ENCODE measurements at regions not wholly inside any gene's neighbourhood (a gene's known extent, or its start where the extent isn't known, plus 50 kb on each side); places are given as distances from the start of the nearest gene placed in this dataset.
A peak's percentile ranks its signal among the peaks of the same experiment; 100 is the strongest.
"Not testable (repeated sequence)": the region's sequence is repeated elsewhere in the genome, so short reads cannot be mapped to it uniquely, and the experiment has no call there.

DNA sequence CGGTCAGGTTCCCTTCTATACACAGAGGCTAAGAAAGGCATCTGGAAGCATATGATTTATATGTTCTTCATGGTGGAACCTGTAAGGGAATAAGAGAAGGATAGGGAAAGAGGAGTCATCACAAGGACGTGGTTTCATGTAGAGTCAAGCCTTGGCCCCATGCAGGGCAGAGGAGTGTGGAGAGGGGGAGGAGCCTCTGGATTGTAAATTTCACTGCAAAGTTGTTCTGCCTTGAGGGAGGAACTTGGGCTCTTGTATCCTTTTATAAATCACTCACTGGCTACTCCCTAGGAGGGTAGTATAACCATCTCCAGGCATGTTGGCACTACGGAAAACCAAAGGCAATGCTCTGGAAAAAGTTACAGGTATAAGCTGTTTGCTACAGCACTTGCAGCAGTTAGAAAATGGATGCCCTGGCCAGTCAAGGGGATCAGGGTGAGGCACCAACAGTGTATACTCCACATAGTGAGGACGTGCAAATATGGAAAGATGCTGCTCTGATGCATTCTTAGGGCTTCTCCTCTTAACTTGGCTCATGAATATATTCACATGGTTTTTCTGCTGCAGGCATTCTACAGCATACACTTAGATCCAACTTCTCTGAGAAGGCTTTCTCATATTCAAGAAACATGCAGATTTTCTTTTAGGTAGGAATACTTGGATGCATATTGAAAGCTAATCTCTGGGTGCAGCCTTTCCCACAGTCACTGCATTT, 60.3 kb upstream of the ZNF81 start:
- DNase-seq (ENCODE audit: low read depth in 3 of 3), result no peak

DNA sequence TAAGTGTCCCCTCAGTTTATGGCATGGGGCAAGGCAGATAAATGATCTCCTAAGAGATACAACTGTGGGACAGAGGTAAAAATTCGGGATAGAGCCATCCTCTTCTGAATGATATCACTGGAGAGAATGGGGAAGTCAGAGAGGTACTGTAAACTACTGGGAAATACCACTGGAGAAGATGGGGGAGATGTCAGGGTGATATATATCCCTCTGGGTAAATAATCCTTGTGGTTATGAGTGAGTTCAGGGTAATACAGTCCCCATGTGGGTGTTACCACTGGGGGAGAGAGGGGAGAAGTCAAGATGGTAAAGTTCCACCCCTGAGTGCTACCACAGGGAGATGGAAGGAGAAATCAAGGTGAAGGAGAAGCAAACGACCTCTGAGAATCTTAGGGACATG, 63.9 kb upstream of the ZNF81 start:
- DNase-seq (ENCODE audit: low read depth in 3 of 3), result no peak

DNA sequence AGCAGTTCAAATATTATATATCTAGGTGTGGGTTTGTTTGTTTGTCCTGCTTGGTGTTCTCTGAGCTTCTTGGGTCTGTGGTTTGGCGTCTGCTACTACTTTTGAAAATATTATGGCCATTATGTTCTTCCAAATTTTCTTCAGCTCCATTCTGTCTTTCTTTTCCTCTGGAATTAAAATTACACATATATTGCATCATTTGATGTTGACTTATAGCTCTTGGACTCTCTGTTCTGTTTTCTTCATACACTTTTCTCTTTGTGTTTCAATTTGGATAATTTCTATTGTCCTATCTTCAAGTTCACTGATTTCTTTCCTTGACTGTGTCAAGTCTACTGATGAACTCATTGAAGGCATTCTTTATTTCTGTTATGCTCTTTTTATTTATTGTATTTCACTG, 65.2 kb upstream of the ZNF81 start:
- DNase-seq (ENCODE audit: low read depth in 3 of 3), result no peak

DNA sequence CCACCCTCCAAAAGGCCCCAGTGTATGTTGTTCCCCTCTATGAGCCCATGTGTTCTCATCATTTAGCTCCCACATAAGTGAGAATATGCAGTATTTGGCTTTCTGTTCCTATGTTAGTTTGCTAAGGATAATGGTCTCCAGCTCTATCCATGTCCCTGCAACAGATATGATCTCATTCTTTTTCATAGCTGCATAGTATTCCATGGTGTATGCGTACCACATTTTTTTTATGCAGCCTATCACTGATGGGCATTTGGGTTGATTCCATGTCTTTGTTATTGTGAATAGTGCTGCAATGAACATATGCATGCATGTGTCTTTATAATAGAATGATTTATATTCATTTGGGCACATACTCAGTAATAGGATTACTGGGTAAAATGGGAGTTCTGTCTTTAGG, 73.9 kb upstream of the ZNF81 start:
- DNase-seq (ENCODE audit: low read depth in 3 of 3), result not testable (repeated sequence)

- DNase-seq (ENCODE audit: low read depth in 3 of 3), result no peak
Measured at GRCh38 chrX:47752685-47753084, 84.0 kb upstream of the ZNF81 start.

- DNase-seq (ENCODE audit: low read depth in 3 of 3), result peak in 2 of 3 donors; percentile 13 to 34
Measured at GRCh38 chrX:47751670-47752069, 85.0 kb upstream of the ZNF81 start.

DNA sequence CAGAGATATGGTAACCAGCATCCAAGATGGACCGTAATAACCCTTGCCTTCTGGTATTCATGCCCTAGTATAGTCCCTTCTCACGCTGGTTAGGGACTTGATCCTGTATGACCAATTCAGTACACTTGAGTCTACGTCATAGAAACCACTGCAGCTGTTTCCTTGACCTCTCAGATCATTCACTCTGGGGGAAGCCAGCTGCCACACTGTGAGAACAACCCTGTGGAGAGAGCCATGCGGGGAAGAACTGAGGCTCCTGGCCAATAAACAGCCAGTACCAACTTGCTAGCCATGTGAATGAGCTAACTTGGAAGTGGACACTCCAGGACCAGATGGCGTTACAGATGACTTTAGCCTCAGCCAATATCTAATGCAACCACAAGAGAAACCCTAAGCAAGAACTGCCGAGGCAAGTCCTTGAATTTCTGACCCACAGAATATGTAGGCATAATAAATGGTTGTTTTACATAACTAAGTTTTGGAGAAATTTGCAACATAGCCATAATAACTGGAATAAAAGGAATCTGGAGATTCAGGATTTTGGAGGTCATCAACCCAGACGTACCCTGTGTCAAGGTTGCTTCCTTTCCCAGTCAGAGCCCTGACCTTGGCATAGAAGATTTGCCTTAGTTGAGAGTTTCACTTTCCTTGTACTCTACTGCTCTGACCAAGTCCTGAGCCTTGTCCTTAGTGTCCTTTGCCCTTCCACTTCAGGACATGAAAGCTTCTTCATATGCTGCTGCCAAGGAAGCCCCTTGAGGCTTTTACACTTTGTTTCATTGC, 87.3 kb upstream of the ZNF81 start:
- no peak for DNase-seq (ENCODE audit: low read depth in 3 of 3)

DNA sequence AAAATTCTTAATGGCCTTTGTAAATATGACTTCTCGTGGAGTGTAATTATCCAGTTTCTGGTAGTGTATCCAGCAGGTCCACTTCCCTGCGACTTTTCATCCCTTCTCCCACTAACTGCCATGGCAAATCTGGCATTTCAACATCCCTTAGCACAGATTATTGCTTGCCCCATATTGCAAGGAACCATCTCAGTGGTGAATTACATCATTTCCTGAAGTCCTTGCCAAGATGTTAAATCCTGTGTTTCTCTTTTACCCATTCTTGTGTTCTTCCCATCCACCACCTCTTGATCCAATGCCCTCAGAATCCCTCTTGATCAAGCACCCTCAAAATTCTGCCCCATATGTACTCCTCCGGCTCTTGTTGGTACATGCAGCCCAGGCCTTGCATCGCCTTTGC, 88.1 kb upstream of the ZNF81 start:
- DNase-seq (ENCODE audit: low read depth in 3 of 3), result no peak

- DNase-seq (ENCODE audit: low read depth in 3 of 3), result no peak
Measured at GRCh38 chrX:47746446-47746845, 87.5 kb upstream of the UXT start.

- no peak for DNase-seq (ENCODE audit: low read depth in 3 of 3)
Measured at GRCh38 chrX:47745416-47745815, 86.4 kb upstream of the UXT start.

DNA sequence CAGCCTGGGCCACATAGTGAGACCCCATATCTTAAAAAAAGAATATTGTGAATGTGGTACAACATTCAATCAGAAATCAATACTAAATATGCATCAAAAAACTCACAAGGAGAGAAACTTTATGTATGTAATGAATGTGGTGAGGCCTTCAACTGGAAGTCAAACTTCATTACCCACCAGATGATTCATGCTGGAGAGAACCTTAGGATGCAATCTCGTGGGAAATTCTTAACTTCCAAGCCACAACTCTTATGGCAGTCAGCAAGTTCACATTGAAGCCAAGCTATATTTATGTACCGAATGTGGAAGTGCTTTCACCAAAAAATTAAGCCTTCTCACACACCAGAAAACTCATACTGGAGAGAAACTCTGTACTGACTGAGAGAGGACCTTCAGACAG, 84.5 kb upstream of the UXT start:
- DNase-seq (ENCODE audit: low read depth in 3 of 3), result no peak

DNA sequence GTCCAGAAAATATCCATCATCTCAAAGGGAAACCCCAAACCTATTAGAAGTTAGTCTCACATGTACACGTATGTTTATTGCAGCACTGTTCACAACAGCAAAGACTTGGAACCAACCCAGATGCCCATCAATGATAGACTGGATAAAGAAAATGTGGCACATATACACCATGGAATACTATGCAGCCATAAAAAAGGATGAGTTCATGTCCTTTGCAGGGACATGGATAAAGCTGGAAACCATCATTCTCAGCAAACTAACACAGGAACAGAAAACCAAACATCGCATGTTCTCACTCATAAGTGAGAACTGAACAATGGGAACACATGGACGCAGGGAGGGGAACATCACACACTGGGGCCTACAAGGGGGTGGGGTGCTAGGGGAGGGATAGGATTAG, 79.9 kb upstream of the UXT start:
- DNase-seq (ENCODE audit: low read depth in 3 of 3), result not testable (repeated sequence)

GRCh38 chrX:47723689-47724088, 64.7 kb upstream of the UXT start:
- peak; percentile 7 to 16 (median 9) for DNase-seq (ENCODE audit: low read depth in 3 of 3)

DNA sequence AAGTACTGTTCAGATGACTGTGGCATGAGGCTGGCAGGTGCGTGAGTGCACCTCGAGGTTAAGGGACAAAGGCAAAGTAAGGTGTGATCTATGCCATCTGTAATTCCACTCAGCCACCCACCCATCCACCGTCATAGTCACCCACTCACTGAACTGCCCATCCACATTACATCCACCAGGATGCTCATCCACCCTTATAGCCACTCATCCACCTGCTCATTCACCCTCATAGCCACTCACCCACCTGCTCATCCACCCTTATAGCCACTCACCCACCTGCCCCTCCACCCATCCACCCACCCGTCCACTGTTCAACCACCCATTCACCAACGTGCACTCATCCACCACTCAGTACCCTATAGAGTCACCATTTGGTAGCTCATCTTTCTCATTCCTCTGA, 64.1 kb upstream of the UXT start:
- DNase-seq (ENCODE audit: low read depth in 3 of 3), result no peak

- DNase-seq (ENCODE audit: low read depth in 3 of 3), result no peak
Measured at GRCh38 chrX:47722260-47722659, 63.3 kb upstream of the UXT start.

DNA sequence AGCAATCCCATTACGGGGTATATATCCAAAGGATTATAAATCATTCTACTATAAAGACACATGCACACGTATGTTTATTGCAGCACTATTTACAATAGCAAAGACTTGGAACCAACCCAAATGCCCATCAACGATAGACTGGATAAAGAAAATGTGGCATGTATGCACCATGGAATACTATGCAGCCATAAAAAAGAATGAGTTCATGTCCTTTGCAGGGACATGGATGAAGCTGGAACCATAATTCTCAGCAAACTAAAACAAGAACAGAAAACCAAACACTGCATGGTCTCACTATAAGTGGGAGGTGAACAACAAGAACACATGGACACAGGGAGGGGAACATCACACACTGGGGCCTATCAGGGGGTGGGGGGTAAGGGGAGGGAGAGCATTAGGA, 56.1 kb upstream of the UXT start:
- not testable (repeated sequence) for DNase-seq (ENCODE audit: low read depth in 3 of 3)

DNA sequence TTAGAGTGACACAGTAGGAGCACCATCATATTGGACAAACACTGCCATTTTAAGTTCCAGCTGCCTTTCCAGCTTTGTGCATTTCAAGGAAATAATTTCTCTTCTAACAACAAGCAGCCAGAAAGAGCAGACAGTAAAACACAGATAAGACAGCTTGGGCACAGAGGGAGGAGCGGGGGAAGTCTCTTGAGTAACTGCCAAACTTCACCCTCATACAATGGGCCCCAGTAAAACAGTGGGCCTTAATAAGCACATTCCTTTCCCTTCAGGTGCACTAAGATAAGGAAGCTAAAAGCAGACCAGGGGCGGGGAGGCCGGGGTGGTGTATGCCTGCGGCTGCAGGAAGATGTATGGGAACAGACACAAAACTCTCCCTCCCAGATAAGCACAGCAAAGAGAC, 53.7 kb upstream of the UXT start:
- not testable (repeated sequence) for DNase-seq (ENCODE audit: low read depth in 3 of 3)

DNA sequence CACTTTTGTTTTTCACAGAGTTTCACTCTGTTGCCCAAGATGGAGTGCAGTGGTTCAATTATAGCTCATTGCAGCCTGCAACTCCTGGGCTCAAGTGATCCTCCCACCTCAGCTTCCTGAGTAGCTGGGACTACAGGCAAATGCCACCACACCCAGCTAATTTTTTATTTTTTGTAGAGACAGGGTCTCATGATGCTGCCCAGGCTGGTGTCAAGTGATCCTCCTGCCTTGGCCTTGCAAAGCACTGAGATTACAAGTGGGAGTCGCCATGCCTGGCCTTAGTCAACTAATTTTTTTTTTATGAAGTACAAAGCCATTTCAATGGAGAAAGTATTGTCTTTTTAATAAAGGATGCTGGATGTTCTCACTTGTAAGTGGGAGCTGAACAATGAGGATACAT, 51.3 kb upstream of the UXT start:
- no peak for DNase-seq (ENCODE audit: low read depth in 3 of 3)

All from stimulated activated CD4-positive, alpha-beta T cell treated with anti-CD3 and anti-CD28 coated beads, TNF-alpha, amount 100 ng/mL, for 48 hours (primary cell).